DND-41 (cell line): ENCODE measurements at regions not wholly inside any gene's neighbourhood (a gene's known extent, or its start where the extent isn't known, plus 50 kb on each side); places are given as distances from the start of the nearest gene placed in this dataset.

Experiments
- EZH2 ChIP-seq: IDR thresholded peaks from 3 replicates; pipeline ENCODE4 v1.6.1; 2012; ENCODE audit warnings: borderline replicate concordance, low read depth, mild to moderate bottlenecking, moderate library complexity, low read length, inconsistent platforms; ENCODE audit not compliant: severe bottlenecking
- TF ChIP-seq, protein P1 (sequence below): IDR thresholded peaks from 2 replicates; pipeline ENCODE4 v1.5.1; 2012; ENCODE audit warnings: borderline replicate concordance, low read length, moderate library complexity, mild to moderate bottlenecking; ENCODE audit not compliant: poor library complexity, severe bottlenecking; ENCODE audit errors: extremely low read depth

DNA sequence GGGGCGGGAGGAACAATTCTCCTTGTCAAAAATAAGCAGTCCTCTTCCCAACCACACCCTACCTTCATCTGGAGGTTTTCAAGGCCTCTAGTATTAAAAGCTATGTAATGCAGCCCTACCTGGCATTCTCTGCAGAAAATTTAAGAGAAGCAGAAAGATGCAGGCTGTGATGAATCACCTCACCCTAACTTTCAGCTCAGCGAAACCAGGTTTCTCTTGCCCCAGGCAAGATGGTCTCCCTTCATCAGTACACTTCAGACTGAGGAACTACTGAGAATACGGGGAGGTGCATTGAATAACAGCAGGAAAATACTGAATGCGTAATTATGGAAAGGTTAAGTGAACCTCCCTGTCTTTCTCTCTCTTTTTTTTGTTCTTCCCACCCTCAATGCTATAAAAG, 437.6 kb upstream of the KLF12 start:
- TF ChIP-seq, protein P1, sequence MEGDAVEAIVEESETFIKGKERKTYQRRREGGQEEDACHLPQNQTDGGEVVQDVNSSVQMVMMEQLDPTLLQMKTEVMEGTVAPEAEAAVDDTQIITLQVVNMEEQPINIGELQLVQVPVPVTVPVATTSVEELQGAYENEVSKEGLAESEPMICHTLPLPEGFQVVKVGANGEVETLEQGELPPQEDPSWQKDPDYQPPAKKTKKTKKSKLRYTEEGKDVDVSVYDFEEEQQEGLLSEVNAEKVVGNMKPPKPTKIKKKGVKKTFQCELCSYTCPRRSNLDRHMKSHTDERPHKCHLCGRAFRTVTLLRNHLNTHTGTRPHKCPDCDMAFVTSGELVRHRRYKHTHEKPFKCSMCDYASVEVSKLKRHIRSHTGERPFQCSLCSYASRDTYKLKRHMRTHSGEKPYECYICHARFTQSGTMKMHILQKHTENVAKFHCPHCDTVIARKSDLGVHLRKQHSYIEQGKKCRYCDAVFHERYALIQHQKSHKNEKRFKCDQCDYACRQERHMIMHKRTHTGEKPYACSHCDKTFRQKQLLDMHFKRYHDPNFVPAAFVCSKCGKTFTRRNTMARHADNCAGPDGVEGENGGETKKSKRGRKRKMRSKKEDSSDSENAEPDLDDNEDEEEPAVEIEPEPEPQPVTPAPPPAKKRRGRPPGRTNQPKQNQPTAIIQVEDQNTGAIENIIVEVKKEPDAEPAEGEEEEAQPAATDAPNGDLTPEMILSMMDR = no peak
- no peak for TF ChIP-seq EZH2
